Activated naive CD4-positive, alpha-beta T cell treated with anti-CD3 and anti-CD28 coated beads for 36 hours (primary cell): ENCODE measurements at regions not wholly inside any gene's neighbourhood (a gene's known extent, or its start where the extent isn't known, plus 50 kb on each side); places are given as distances from the start of the nearest gene placed in this dataset.
"Not testable (repeated sequence)": the region's sequence is repeated elsewhere in the genome, so short reads cannot be mapped to it uniquely, and the experiment has no call there.

Source experiments
- CTCF ChIA-PET: fragments of 350-600 bp; sonication (Branson Sonifier 250); formaldehyde crosslinking; loops from one replicate; lab custom pipeline; 2021; ENCODE audit warnings: antibody characterized with exemption; lab: Charles Lee
- DNase-seq: peaks from one replicate; pipeline ENCODE4 v3.0.0-alpha.2; 2020
- H3K27ac Mint-ChIP-seq: one replicate; pipeline ENCODE4 v1.8.0; 2021; ENCODE audit warnings: mild to moderate bottlenecking, mixed read lengths
- H3K27me3 Mint-ChIP-seq: one replicate; pipeline ENCODE4 v1.8.0; 2021; ENCODE audit warnings: low read depth, mixed read lengths
- H3K36me3 Mint-ChIP-seq: one replicate; pipeline ENCODE4 v1.8.0; 2021; ENCODE audit warnings: low read depth, mixed read lengths
- H3K4me1 Mint-ChIP-seq: one replicate; pipeline ENCODE4 v1.8.0; 2021; ENCODE audit warnings: low read depth, mixed read lengths
- H3K4me3 Mint-ChIP-seq: one replicate; pipeline ENCODE4 v1.8.0; 2021; ENCODE audit warnings: mild to moderate bottlenecking, moderate library complexity, mixed read lengths
- H3K9me3 Mint-ChIP-seq: one replicate; pipeline ENCODE4 v1.8.0; 2021; ENCODE audit warnings: mixed read lengths
- intact Hi-C: fragments of 100-400 bp; cut with micrococcal nuclease; formaldehyde crosslinking; loops from one replicate; pipeline ENCODE4 v1.15.1; 2023

GRCh38 chr14:43671716-43672485 lies 835.2 kb downstream of the FSCB start:
- H3K9me3 Mint-ChIP-seq = peaks cover 18% of the 10 kb centered on the region
- no peak overlapping the region for H3K4me3 Mint-ChIP-seq
- no peak for DNase-seq
- H3K36me3 Mint-ChIP-seq = no peaks in the 10 kb centered on the region
- no peaks in the 10 kb centered on the region for H3K27me3 Mint-ChIP-seq
- H3K27ac Mint-ChIP-seq = no peak overlapping the region
- no peaks in the 10 kb centered on the region for H3K4me1 Mint-ChIP-seq
- intact Hi-C loops = no loop called here
- CTCF ChIA-PET = no interaction called here

GRCh38 chr14:43669355-43669754 lies 837.7 kb downstream of the FSCB start:
- no peaks in the 10 kb centered on the region for H3K36me3 Mint-ChIP-seq
- intact Hi-C loops = no loop called here

GRCh38 chr14:43665570-43666267 lies 841.4 kb downstream of the FSCB start:
- CTCF ChIA-PET = no interaction called here
- Mint-ChIP-seq H3K4me1 (no peaks in the 10 kb centered on the region), H3K4me3 (no peak overlapping the region), H3K36me3 (no peaks in the 10 kb centered on the region), H3K9me3 (peaks cover 11% of the 10 kb centered on the region), H3K27me3 (no peaks in the 10 kb centered on the region), H3K27ac (no peak overlapping the region)
- intact Hi-C loops = no loop called here
- no peak for DNase-seq

More at GRCh38 chr14:43669355-43669754, 837.7 kb downstream of the FSCB start:
- no peaks in the 10 kb centered on the region for H3K4me1 Mint-ChIP-seq
- no peak overlapping the region for H3K4me3 Mint-ChIP-seq
- H3K27ac Mint-ChIP-seq = no peak overlapping the region
- H3K9me3 Mint-ChIP-seq = peaks cover 18% of the 10 kb centered on the region
- H3K27me3 Mint-ChIP-seq = no peaks in the 10 kb centered on the region
- CTCF ChIA-PET = no interaction called here
- no peak for DNase-seq

GRCh38 chr14:43655194-43655593 lies 851.9 kb downstream of the FSCB start:
- H3K4me1 Mint-ChIP-seq, H3K4me3 Mint-ChIP-seq, CTCF ChIA-PET, H3K36me3 Mint-ChIP-seq, intact Hi-C loops, H3K27ac Mint-ChIP-seq, H3K27me3 Mint-ChIP-seq, DNase-seq: not testable (repeated sequence)
- peaks cover 11% of the 10 kb centered on the region for H3K9me3 Mint-ChIP-seq

GRCh38 chr14:43651896-43652295 lies 855.2 kb downstream of the FSCB start:
- CTCF ChIA-PET = no interaction called here
- H3K4me1 Mint-ChIP-seq = no peaks in the 10 kb centered on the region
- H3K27me3 Mint-ChIP-seq = no peaks in the 10 kb centered on the region
- H3K27ac Mint-ChIP-seq = no peak overlapping the region
- DNase-seq = no peak
- peaks cover 15% of the 10 kb centered on the region for H3K9me3 Mint-ChIP-seq
- H3K36me3 Mint-ChIP-seq = no peaks in the 10 kb centered on the region
- no peak overlapping the region for H3K4me3 Mint-ChIP-seq
- intact Hi-C loops = no loop called here

- CTCF ChIA-PET = no interaction called here
- H3K27me3 Mint-ChIP-seq = no peaks in the 10 kb centered on the region
- H3K27ac Mint-ChIP-seq = no peak overlapping the region
- H3K36me3 Mint-ChIP-seq = no peaks in the 10 kb centered on the region
- H3K9me3 Mint-ChIP-seq = peaks cover 12% of the 10 kb centered on the region
- DNase-seq = no peak
- H3K4me1 Mint-ChIP-seq = no peaks in the 10 kb centered on the region
- intact Hi-C loops = no loop called here
- no peak overlapping the region for H3K4me3 Mint-ChIP-seq
Measured at GRCh38 chr14:43651185-43651787, 855.8 kb downstream of the FSCB start.

GRCh38 chr14:43649508-43649907 lies 857.6 kb downstream of the FSCB start:
- CTCF ChIA-PET = no interaction called here
- Mint-ChIP-seq H3K36me3 (no peaks in the 10 kb centered on the region), H3K4me3 (no peak overlapping the region), H3K9me3 (peaks cover 8% of the 10 kb centered on the region), H3K4me1 (no peaks in the 10 kb centered on the region), H3K27ac (no peak overlapping the region), H3K27me3 (no peaks in the 10 kb centered on the region)
- intact Hi-C loops = no loop called here
- DNase-seq = no peak

GRCh38 chr14:43647302-43647701 lies 859.8 kb downstream of the FSCB start:
- CTCF ChIA-PET = no interaction called here
- Mint-ChIP-seq H3K27me3 (no peaks in the 10 kb centered on the region), H3K27ac (no peak overlapping the region), H3K4me1 (no peaks in the 10 kb centered on the region), H3K36me3 (no peaks in the 10 kb centered on the region), H3K9me3 (peaks cover 8% of the 10 kb centered on the region), H3K4me3 (no peak overlapping the region)
- DNase-seq = no peak
- intact Hi-C loops = no loop called here

GRCh38 chr14:43640718-43641267 lies 866.3 kb downstream of the FSCB start:
- Mint-ChIP-seq H3K4me3 (no peak overlapping the region), H3K36me3 (no peaks in the 10 kb centered on the region), H3K4me1 (no peaks in the 10 kb centered on the region), H3K27me3 (no peaks in the 10 kb centered on the region), H3K9me3 (no peaks in the 10 kb centered on the region), H3K27ac (no peak overlapping the region)
- intact Hi-C loops = no loop called here
- DNase-seq = no peak
- CTCF ChIA-PET = no interaction called here

- DNase-seq = no peak
- no peaks in the 10 kb centered on the region for H3K36me3 Mint-ChIP-seq
- no peak overlapping the region for H3K27ac Mint-ChIP-seq
- no peaks in the 10 kb centered on the region for H3K9me3 Mint-ChIP-seq
- H3K4me3 Mint-ChIP-seq = no peak overlapping the region
- H3K4me1 Mint-ChIP-seq = no peaks in the 10 kb centered on the region
- CTCF ChIA-PET = no interaction called here
- no peaks in the 10 kb centered on the region for H3K27me3 Mint-ChIP-seq
- intact Hi-C loops = no loop called here
Measured at GRCh38 chr14:43625294-43625693, 881.8 kb downstream of the FSCB start.

- H3K4me1 Mint-ChIP-seq = no peaks in the 10 kb centered on the region
- no peaks in the 10 kb centered on the region for H3K27me3 Mint-ChIP-seq
- no peak overlapping the region for H3K4me3 Mint-ChIP-seq
- no peak overlapping the region for H3K27ac Mint-ChIP-seq
- no peak for DNase-seq
- intact Hi-C loops = no loop called here
- CTCF ChIA-PET = no interaction called here
- H3K9me3 Mint-ChIP-seq = no peaks in the 10 kb centered on the region
- H3K36me3 Mint-ChIP-seq = no peaks in the 10 kb centered on the region
Measured at GRCh38 chr14:43621282-43621681, 885.8 kb downstream of the FSCB start.

- intact Hi-C loops = no loop called here
- Mint-ChIP-seq H3K9me3 (no peaks in the 10 kb centered on the region), H3K4me1 (no peaks in the 10 kb centered on the region), H3K36me3 (no peaks in the 10 kb centered on the region), H3K27me3 (no peaks in the 10 kb centered on the region), H3K4me3 (no peak overlapping the region), H3K27ac (no peak overlapping the region)
- CTCF ChIA-PET = no interaction called here
- no peak for DNase-seq
Measured at GRCh38 chr14:43595096-43595772, 911.8 kb downstream of the FSCB start.
